H1 (cell line): ENCODE measurements at regions not wholly inside any gene's neighbourhood (a gene's known extent, or its start where the extent isn't known, plus 50 kb on each side); places are given as distances from the start of the nearest gene placed in this dataset.

Experiments used
- CTCF ChIA-PET: fragments of 300-600 bp; sonication (Branson Sonifier 250); formaldehyde crosslinking; loops from one replicate; lab custom pipeline; 2021; ENCODE audit not compliant: partially characterized antibody; lab: Charles Lee
- POLR2A ChIA-PET: fragments of 300-600 bp; sonication (Branson Sonifier 250); formaldehyde crosslinking; loops from one replicate; lab custom pipeline; 2021; ENCODE audit warnings: inconsistent platforms; ENCODE audit not compliant: partially characterized antibody; lab: Charles Lee
- DNase-seq, 2 experiments: peaks; one replicate each; pipeline versions ENCODE4 v3.0.0 to v3.0.0-alpha.2; 2010 to 2022; ENCODE audit warnings: low spot score in 2 of 2, low read depth in 1 of 2, mixed read lengths in 1 of 2
- FAIRE-seq: peaks from 2 replicates; lab custom pipeline; 2011; peaks lifted over from hg19 to GRCh38; lab: Jason Lieb, UNC
- H2AFZ ChIP-seq: 2 replicates; pipeline ENCODE4 v1.8.1; 2012; ENCODE audit warnings: low read length, inconsistent platforms
- H2AK5ac ChIP-seq: 2 replicates; pipeline ENCODE4 v1.6.1; 2013; ENCODE audit warnings: low read depth, low read length
- H2BK120ac ChIP-seq: replicated peaks from 2 replicates; pipeline ENCODE3; 2013; ENCODE audit warnings: low read depth, low read length, inconsistent platforms
- H2BK12ac ChIP-seq: 2 replicates; pipeline ENCODE4 v1.6.1; 2013; ENCODE audit warnings: low read depth, low read length
- H2BK15ac ChIP-seq: 2 replicates; pipeline ENCODE4 v1.6.1; 2013; ENCODE audit warnings: low read length
- H2BK20ac ChIP-seq: 2 replicates; pipeline ENCODE4 v1.6.1; 2013; ENCODE audit warnings: low read length
- H2BK5ac ChIP-seq: 2 replicates; pipeline ENCODE4 v1.6.1; 2013; ENCODE audit warnings: low read depth, low read length
- H3K14ac ChIP-seq: 2 replicates; pipeline ENCODE4 v1.6.1; 2013; ENCODE audit warnings: inconsistent platforms; ENCODE audit not compliant: insufficient read length
- H3K18ac ChIP-seq: 2 replicates; pipeline ENCODE4 v1.6.1; 2013; ENCODE audit warnings: low read length; ENCODE audit errors: extremely low read depth
- H3K23ac ChIP-seq: 2 replicates; pipeline ENCODE4 v1.6.1; 2013; ENCODE audit warnings: inconsistent platforms; ENCODE audit not compliant: insufficient read length
- H3K23me2 ChIP-seq: 2 replicates; pipeline ENCODE4 v1.6.1; 2013; ENCODE audit warnings: low read depth, low read length
- H3K27ac ChIP-seq: 2 replicates; pipeline ENCODE4 v1.6.1; 2011; ENCODE audit warnings: low read depth, low read length, inconsistent platforms
- H3K27me3 ChIP-seq, 4 experiments: replicated peaks in 1 of 4; 1 replicate in 1 of 4; 2 replicates in 3 of 4; pipeline versions ENCODE4 v1.6.1 to v1.8.1; 2011 to 2013; ENCODE audit warnings: low read length in 3 of 4, mild to moderate bottlenecking in 3 of 4, inconsistent platforms in 2 of 4, mixed read lengths in 2 of 4, moderate library complexity in 1 of 4; ENCODE audit not compliant: control insufficient read depth in 3 of 4, insufficient read depth in 3 of 4; ENCODE audit errors: extremely low read depth in 1 of 4
- H3K36me3 ChIP-seq, 4 experiments: 2 replicates each; pipeline versions ENCODE4 v1.6.1 to v1.8.1; 2011 to 2013; ENCODE audit warnings: mild to moderate bottlenecking in 4 of 4, low read length in 3 of 4, moderate library complexity in 2 of 4, control low read depth in 1 of 4, inconsistent platforms in 1 of 4; ENCODE audit not compliant: insufficient read depth in 4 of 4, control insufficient read depth in 2 of 4
- H3K4ac ChIP-seq: replicated peaks from 2 replicates; pipeline ENCODE3; 2013; ENCODE audit warnings: low read length, low read depth, mixed read lengths, inconsistent platforms; ENCODE audit not compliant: insufficient read length
- H3K4me1 ChIP-seq, 4 experiments: replicated peaks in 1 of 4; 1 replicate in 1 of 4; 2 replicates in 3 of 4; pipeline versions ENCODE4 v1.6.1 to v1.8.1; 2011 to 2013; ENCODE audit warnings: low read length in 3 of 4, inconsistent platforms in 2 of 4, mixed read lengths in 1 of 4; ENCODE audit not compliant: insufficient read depth in 4 of 4, control insufficient read depth in 3 of 4
- H3K4me2 ChIP-seq, 2 experiments: 2 replicates each; pipeline versions ENCODE4 v1.6.1 to v1.8.1; 2011 to 2013; ENCODE audit warnings: low read depth in 2 of 2, low read length in 2 of 2, control low read depth in 1 of 2, inconsistent platforms in 1 of 2, mild to moderate bottlenecking in 1 of 2; ENCODE audit not compliant: insufficient read depth in 1 of 2
- H3K4me3 ChIP-seq, 4 experiments: fragments of 200-600, 300-600 bp in 1 of 4; sonication (generic), shearing (Covaris generic), sonication (Bioruptor Twin) in 1 of 4; 2 replicates each; pipeline versions ENCODE4 v1.5.1 to v1.8.1; 2011 to 2016; ENCODE audit warnings: low read length in 4 of 4, low read depth in 3 of 4, control low read depth in 2 of 4, inconsistent platforms in 2 of 4, mild to moderate bottlenecking in 2 of 4, mixed read lengths in 1 of 4, moderate library complexity in 1 of 4; ENCODE audit not compliant: insufficient read depth in 2 of 4; ENCODE audit errors: extremely low read depth in 1 of 4
- H3K56ac ChIP-seq: replicated peaks from 2 replicates; pipeline ENCODE3; 2013; ENCODE audit warnings: low read depth, mild to moderate bottlenecking, mixed read lengths, low read length, inconsistent platforms; ENCODE audit not compliant: insufficient read length
- H3K79me1 ChIP-seq: 2 replicates; pipeline ENCODE4 v1.6.1; 2013; ENCODE audit warnings: low read depth, low read length, control low read depth
- H3K79me2 ChIP-seq, 2 experiments: 2 replicates each; pipeline versions ENCODE4 v1.6.1 to v1.8.1; 2012 to 2013; ENCODE audit warnings: low read length in 2 of 2, mild to moderate bottlenecking in 2 of 2, inconsistent platforms in 1 of 2; ENCODE audit not compliant: insufficient read depth in 2 of 2, control insufficient read depth in 1 of 2
- H3K9ac ChIP-seq, 4 experiments: replicated peaks in 1 of 4; 1 replicate in 1 of 4; 2 replicates in 3 of 4; pipeline versions ENCODE4 v1.6.1 to v1.8.1; 2011 to 2013; ENCODE audit warnings: low read depth in 3 of 4, low read length in 3 of 4, control low read depth in 2 of 4, mild to moderate bottlenecking in 2 of 4, moderate library complexity in 2 of 4, inconsistent platforms in 1 of 4; ENCODE audit errors: extremely low read depth in 1 of 4
- H3K9me3 ChIP-seq, 2 experiments: 2 replicates each; pipeline versions ENCODE4 v1.6.1 to v1.8.1; 2012 to 2013; ENCODE audit warnings: mild to moderate bottlenecking in 2 of 2, moderate library complexity in 2 of 2, control low read depth in 1 of 2, inconsistent platforms in 1 of 2, low read depth in 1 of 2, low read length in 1 of 2, mixed read lengths in 1 of 2; ENCODE audit not compliant: insufficient read depth in 2 of 2
- H4K20me1 ChIP-seq, 2 experiments: replicated peaks in 1 of 2; 2 replicates each; pipeline versions ENCODE3 to v1.8.1; 2011 to 2013; ENCODE audit warnings: inconsistent platforms in 2 of 2, low read length in 2 of 2, mild to moderate bottlenecking in 1 of 2; ENCODE audit not compliant: insufficient read depth in 2 of 2, control insufficient read depth in 1 of 2
- H4K5ac ChIP-seq: 2 replicates; pipeline ENCODE4 v1.6.1; 2013; ENCODE audit warnings: low read length, low read depth, mixed read lengths, inconsistent platforms; ENCODE audit not compliant: insufficient read length
- H4K8ac ChIP-seq: 2 replicates; pipeline ENCODE4 v1.8.0; 2013; ENCODE audit warnings: mild to moderate bottlenecking, moderate library complexity, low read length, inconsistent platforms; ENCODE audit not compliant: insufficient read depth; ENCODE audit errors: extremely low read depth
- H4K91ac ChIP-seq: replicated peaks from 2 replicates; pipeline ENCODE3; 2013; ENCODE audit warnings: low read length, mixed read lengths, inconsistent platforms; ENCODE audit not compliant: insufficient read length
- TAF1 ChIP-seq: IDR thresholded peaks from 2 replicates; pipeline ENCODE4 v1.6.1; 2011; ENCODE audit warnings: mild to moderate bottlenecking, low read depth, low read length
- TAF7 ChIP-seq: optimal IDR thresholded peaks from 2 replicates; pipeline ENCODE3; 2011; ENCODE audit warnings: low read depth, mild to moderate bottlenecking, inconsistent platforms, low read length, moderate library complexity, borderline replicate concordance
- TCF12 ChIP-seq: IDR thresholded peaks from 2 replicates; pipeline ENCODE4 v1.6.1; 2011; ENCODE audit warnings: low read depth, mild to moderate bottlenecking, low read length
- WGBS, 2 experiments: shearing (Covaris generic) in 1 of 2; methylation state at CpG; one replicate each; pipeline versions ENCODE4 v1.1.6 to v1.1.7; 2013 to 2015; ENCODE audit warnings: low lambda C conversion rate in 2 of 2, mixed read lengths in 2 of 2, inconsistent platforms in 1 of 2, low coverage in 1 of 2, missing lambda C conversion rate in 1 of 2; ENCODE audit not compliant: insufficient replicate concordance in 2 of 2, insufficient coverage in 1 of 2, insufficient read length in 1 of 2; ENCODE audit errors: extremely low coverage in 1 of 2, missing lambda C conversion rate in 1 of 2; 5-methylcytosine and 5-hydroxymethylcytosine counted together
- TF ChIP-seq, protein P1 (sequence below): IDR thresholded peaks from 2 replicates; pipeline ENCODE4 v1.6.1; 2012; ENCODE audit warnings: inconsistent platforms

GRCh38 chr10:29067628-29068027, 221.2 kb upstream of the LYZL1 start:
- Histone ChIP-seq H3K14ac (no peak overlapping the region), H3K4me2 (no peak overlapping the region), H3K4ac (no peak overlapping the region), H3K4me3 (no peak overlapping the region), H3K56ac (no peak overlapping the region), H3K23ac (no peak overlapping the region), H4K20me1 (no peaks in the 10 kb centered on the region), H2BK120ac (no peak overlapping the region), H3K9me3 (no peaks in the 10 kb centered on the region), H2AK5ac (no peak overlapping the region), H3K4me1 (peaks cover 0 to 6% (median 5%) of the 10 kb centered on the region in 4 experiments; a peak in 5 of 7 replicates), H3K79me1 (no peaks in the 10 kb centered on the region), H3K9ac (no peak overlapping the region), H3K23me2 (0 out of 2 replicates have a peak, but pooled peaks cover 2% of the 10 kb centered on the region), H3K27ac (no peak overlapping the region), H3K36me3 (no peaks in the 10 kb centered on the region), H2AFZ (no peak overlapping the region), H4K5ac (no peak overlapping the region), H4K91ac (no peak overlapping the region), H2BK20ac (no peak overlapping the region), H4K8ac (no peak overlapping the region), H2BK12ac (no peak overlapping the region), H2BK5ac (no peak overlapping the region), H3K18ac (no peak overlapping the region), H3K79me2 (no peaks in the 10 kb centered on the region), H2BK15ac (no peak overlapping the region), H3K27me3 (no peaks in the 10 kb centered on the region)
- DNase-seq (no peak), FAIRE-seq (no peak)
- POLR2A ChIA-PET, result no interaction called here
- CTCF ChIA-PET, result interaction anchor here (0.7 to 1.6 kb wide), 4 partner anchors 53 to 137 kb away, joined by 3 to 4 read pairs (median 3); no protein-coding TSS in a partner anchor
- WGBS, 2 experiments, result 95% methylated on average over 3 of the region's 3 CpGs; no CpG with 5 or more reads in 1 of the 2 experiments
- TF ChIP-seq TAF7 (no peak), TCF12 (no peak), TAF1 (no peak)
- TF ChIP-seq, protein P1, sequence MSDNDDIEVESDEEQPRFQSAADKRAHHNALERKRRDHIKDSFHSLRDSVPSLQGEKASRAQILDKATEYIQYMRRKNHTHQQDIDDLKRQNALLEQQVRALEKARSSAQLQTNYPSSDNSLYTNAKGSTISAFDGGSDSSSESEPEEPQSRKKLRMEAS, result no peak
